GM12878 (cell line): ENCODE measurements at regions not wholly inside any gene's neighbourhood (a gene's known extent, or its start where the extent isn't known, plus 50 kb on each side); places are given as distances from the start of the nearest gene placed in this dataset.

Source experiments
- ATAC-seq: fragments of 200-7000 bp; cut with Tn5 transposase; 3 replicates; pipeline ENCODE4 v1.9.1; 2020; ENCODE audit warnings: mild to moderate bottlenecking, moderate library complexity
- BruUV-seq: library from RNA; stranded (reverse); fragments of 400-500 nt; replicated peaks from 2 replicates; lab custom pipeline; 2021; lab: Mats Ljungman, UMichigan
- CTCF ChIA-PET: fragments of 300-600 bp; sonication (Branson Sonifier 250); formaldehyde crosslinking; extraction: SDS; loops from one replicate; lab custom pipeline; 2021; ENCODE audit warnings: inconsistent platforms; lab: Yijun Ruan, JAX
- POLR2A ChIA-PET: fragments of 350-600 bp; formaldehyde crosslinking; extraction: SDS; loops from one replicate; lab custom pipeline; 2021; ENCODE audit warnings: inconsistent platforms; lab: Charles Lee
- RAD21 ChIA-PET: fragments of 300-600 bp; sonication (Branson Sonifier 250); formaldehyde crosslinking; loops from one replicate; lab custom pipeline; 2023; ENCODE audit warnings: antibody characterized with exemption; ENCODE audit not compliant: unreplicated experiment; lab: Charles Lee
- SMC1A ChIA-PET: fragments of 300-600 bp; sonication (Branson Sonifier 250); formaldehyde crosslinking; loops from one replicate; lab custom pipeline; 2023; ENCODE audit not compliant: unreplicated experiment, uncharacterized antibody; lab: Charles Lee
- DNase-seq: peaks from one replicate; pipeline ENCODE4 v3.0.0-alpha.2; 2011; ENCODE audit warnings: low read depth, low spot score
- FAIRE-seq: peaks from 3 replicates; lab custom pipeline; 2011; peaks lifted over from hg19 to GRCh38; lab: Jason Lieb, UNC
- H2AFZ ChIP-seq: 2 replicates; pipeline ENCODE4 v1.6.0; 2011; ENCODE audit warnings: low read depth, low read length, control low read depth; ENCODE audit not compliant: control insufficient read depth
- H3K27ac ChIP-seq: 2 replicates; pipeline ENCODE4 v1.5.1; 2011; ENCODE audit warnings: control low read depth; ENCODE audit not compliant: control insufficient read depth, insufficient read depth
- H3K27me3 ChIP-seq, 2 experiments: replicated peaks in 1 of 2; 2 replicates each; pipeline versions ENCODE4 v1.6.0 to v1.6.1; 2011; ENCODE audit warnings: low read length in 1 of 2; ENCODE audit not compliant: control insufficient read depth in 2 of 2, insufficient read depth in 2 of 2
- H3K36me3 ChIP-seq, 2 experiments: 2 replicates each; pipeline ENCODE4 v1.5.1; 2011; ENCODE audit warnings: low read length in 1 of 2; ENCODE audit not compliant: control insufficient read depth in 2 of 2, insufficient read depth in 2 of 2
- H3K4me1 ChIP-seq: 2 replicates; pipeline ENCODE4 v1.6.1; 2011; ENCODE audit warnings: mild to moderate bottlenecking, low read length, moderate library complexity, mixed read lengths; ENCODE audit not compliant: control insufficient read depth, insufficient read depth
- H3K4me2 ChIP-seq: 2 replicates; pipeline ENCODE4 v1.6.0; 2011; ENCODE audit warnings: control low read depth; ENCODE audit not compliant: control insufficient read depth, insufficient read depth
- H3K4me3 ChIP-seq: fragments of 200-600 bp; sonication (generic); 2 replicates; pipeline ENCODE4 v1.5.1; 2016
- H3K79me2 ChIP-seq: 2 replicates; pipeline ENCODE4 v1.6.0; 2011; ENCODE audit warnings: low read length; ENCODE audit not compliant: control insufficient read depth, insufficient read depth
- H3K9ac ChIP-seq: 2 replicates; pipeline ENCODE4 v1.8.0; 2011; ENCODE audit warnings: low read length, control low read depth, mixed read lengths; ENCODE audit not compliant: control insufficient read depth, insufficient read depth
- H3K9me3 ChIP-seq: replicated peaks from 3 replicates; pipeline ENCODE4 v1.5.1; 2011; ENCODE audit warnings: mild to moderate bottlenecking, low read length; ENCODE audit not compliant: control insufficient read depth, insufficient read depth
- H4K20me1 ChIP-seq: 2 replicates; pipeline ENCODE4 v1.6.0; 2011; ENCODE audit not compliant: control insufficient read depth, insufficient read depth
- BACH1 ChIP-seq: fragments of 450-650 bp; IDR thresholded peaks from 2 replicates; pipeline ENCODE4 v1.6.1; 2017; ENCODE audit warnings: mild to moderate bottlenecking, borderline replicate concordance
- E2F8 ChIP-seq: fragments of 450-650 bp; IDR thresholded peaks from 2 replicates; pipeline ENCODE4 v1.6.1; 2018; ENCODE audit warnings: mild to moderate bottlenecking, low read depth, moderate library complexity; ENCODE audit not compliant: partially characterized antibody
- GATAD2B ChIP-seq: fragments of 450-650 bp; conservative IDR thresholded peaks from 2 replicates; pipeline ENCODE4 v1.6.1; 2017; ENCODE audit warnings: low read depth, mild to moderate bottlenecking, moderate library complexity
- IKZF1 ChIP-seq: fragments of 450-650 bp; conservative IDR thresholded peaks from 2 replicates; pipeline ENCODE4 v1.6.1; 2017; ENCODE audit warnings: antibody characterized with exemption, mild to moderate bottlenecking
- IRF5 ChIP-seq: fragments of 450-650 bp; IDR thresholded peaks from 2 replicates; pipeline ENCODE4 v1.6.1; 2017; ENCODE audit warnings: borderline replicate concordance
- PML ChIP-seq: IDR thresholded peaks from 2 replicates; pipeline ENCODE4 v1.6.1; 2012; ENCODE audit warnings: low read length, inconsistent platforms
- RELB ChIP-seq: fragments of 450-650 bp; IDR thresholded peaks from 2 replicates; pipeline ENCODE4 v1.6.1; 2017; ENCODE audit warnings: low read depth, mild to moderate bottlenecking, moderate library complexity
- RFX5 ChIP-seq: IDR thresholded peaks from 2 replicates; pipeline ENCODE4 v1.6.1; 2011; ENCODE audit warnings: low read depth, low read length, improper control_type of control experiment
- SKIL ChIP-seq: fragments of 450-650 bp; IDR thresholded peaks from 2 replicates; pipeline ENCODE4 v1.6.1; 2017; ENCODE audit warnings: mild to moderate bottlenecking, low read depth, inconsistent platforms; ENCODE audit not compliant: poor library complexity, severe bottlenecking
- STAT1 ChIP-seq: fragments of 450-650 bp; conservative IDR thresholded peaks from 2 replicates; pipeline ENCODE4 v1.6.1; 2014; ENCODE audit warnings: antibody characterized with exemption, mild to moderate bottlenecking
- TARDBP ChIP-seq: IDR thresholded peaks from 2 replicates; pipeline ENCODE4 v1.6.1; 2016; ENCODE audit warnings: borderline replicate concordance
- USF1 ChIP-seq: IDR thresholded peaks from 2 replicates; pipeline ENCODE4 v1.6.1; 2011; ENCODE audit warnings: borderline replicate concordance, low read depth, mild to moderate bottlenecking, moderate library complexity, mixed read lengths, low read length; ENCODE audit not compliant: insufficient read depth; ENCODE audit errors: extremely low read length
- ZBTB33 ChIP-seq: fragments of 450-650 bp; IDR thresholded peaks from 2 replicates; pipeline ENCODE4 v1.6.1; 2017; ENCODE audit warnings: mild to moderate bottlenecking
- ZNF207 ChIP-seq: fragments of 450-650 bp; IDR thresholded peaks from 2 replicates; pipeline ENCODE4 v1.6.1; 2014; ENCODE audit warnings: antibody characterized with exemption, mild to moderate bottlenecking, borderline replicate concordance
- WGBS: methylation state at CpG from one replicate; pipeline ENCODE4 v1.1.6; 2016; ENCODE audit warnings: low lambda C conversion rate; ENCODE audit not compliant: insufficient replicate concordance, insufficient coverage; ENCODE audit errors: missing lambda C conversion rate; 5-methylcytosine and 5-hydroxymethylcytosine counted together
- in situ Hi-C: fragments of 300-500 bp; cut with MboI; formaldehyde crosslinking; loops from 9 replicates; pipeline ENCODE4 v1.14.3; 2018; ENCODE audit warnings: mixed read lengths
- intact Hi-C: fragments of 100-400 bp; cut with micrococcal nuclease; formaldehyde crosslinking; loops from one replicate; pipeline ENCODE4 v1.14.2; 2022; ENCODE audit not compliant: unreplicated experiment

- Histone ChIP-seq H3K27me3 (peaks cover 0 to 5% of the 10 kb centered on the region in 2 experiments; a peak in 3 of 4 replicates), H3K4me2 (no peak overlapping the region), H3K27ac (no peak overlapping the region), H2AFZ (no peak overlapping the region), H3K36me3 (no peaks in the 10 kb centered on the region), H3K79me2 (no peaks in the 10 kb centered on the region), H3K4me1 (no peaks in the 10 kb centered on the region), H3K4me3 (no peak overlapping the region), H4K20me1 (no peaks in the 10 kb centered on the region), H3K9ac (no peak overlapping the region), H3K9me3 (no peaks in the 10 kb centered on the region)
- ChIA-PET SMC1A (no interaction called here), POLR2A (no interaction called here), RAD21 (no interaction called here), CTCF (no interaction called here)
- no peak for DNase-seq
- no TSS peak for BruUV-seq
- WGBS, result 38% methylated on average over 4 of the region's 4 CpGs
- no peak for FAIRE-seq
- ATAC-seq, result no peak
- in situ Hi-C loops, result no loop called here
- intact Hi-C loops, result no loop called here
- no peak for TF ChIP-seq SKIL
- no peak for TF ChIP-seq RFX5
- TF ChIP-seq RELB, result no peak
- TF ChIP-seq STAT1, result no peak
- TF ChIP-seq IRF5, result no peak
- TF ChIP-seq USF1, result no peak
- no peak for TF ChIP-seq TARDBP
- no peak for TF ChIP-seq GATAD2B
- no peak for TF ChIP-seq PML
- TF ChIP-seq ZBTB33, result no peak
- TF ChIP-seq IKZF1, result no peak
- TF ChIP-seq ZNF207, result no peak
- TF ChIP-seq BACH1, result no peak
- TF ChIP-seq E2F8, result no peak
Measured at GRCh38 chr12:113756609-113757008, 209.5 kb downstream of the RBM19 start.
